ENCODE measurements at regions not wholly inside any gene's neighbourhood (a gene's known extent, or its start where the extent isn't known, plus 50 kb on each side); places are given as distances from the start of the nearest gene placed in this dataset.

GRCh38 chr2:120995152-120995551, 259.5 kb downstream of the GLI2 start:
- ATAC-seq: no peak
- H3K27me3 Mint-ChIP-seq: peaks cover 7 to 9% of the 10 kb centered on the region in 2 donors
- H3K36me3 Mint-ChIP-seq: no peaks in the 10 kb centered on the region
- no peak overlapping the region for H3K4me3 Mint-ChIP-seq
- H3K9me3 Mint-ChIP-seq: no peaks in the 10 kb centered on the region
- no peak for DNase-seq (ENCODE audit: low spot score)
- H3K4me1 Mint-ChIP-seq (ENCODE audit: low read depth in 2 of 2): no peaks in the 10 kb centered on the region
- H3K27ac Mint-ChIP-seq: no peak overlapping the region

- H3K27ac Mint-ChIP-seq: no peak overlapping the region
- no peaks in the 10 kb centered on the region for H3K4me1 Mint-ChIP-seq (ENCODE audit: low read depth in 2 of 2)
- DNase-seq (ENCODE audit: low spot score) (no peak), ATAC-seq (no peak)
- H3K4me3 Mint-ChIP-seq: no peak overlapping the region
- H3K27me3 Mint-ChIP-seq: peaks cover 7 to 9% of the 10 kb centered on the region in 2 donors
- no peaks in the 10 kb centered on the region for H3K9me3 Mint-ChIP-seq
- no peaks in the 10 kb centered on the region for H3K36me3 Mint-ChIP-seq
These were observed 260.1 kb downstream of the GLI2 start for GRCh38 chr2:120995656-120996190.

GRCh38 chr2:120999377-121000097, 263.9 kb downstream of the GLI2 start:
- DNase-seq (ENCODE audit: low spot score) (no peak), ATAC-seq (peak in 1 of 2 donors; percentile 25)
- Mint-ChIP-seq H3K4me1 (ENCODE audit: low read depth in 2 of 2) (no peaks in the 10 kb centered on the region), H3K4me3 (no peak overlapping the region), H3K27ac (no peak overlapping the region), H3K27me3 (peaks cover 7 to 9% of the 10 kb centered on the region in 2 donors), H3K9me3 (no peaks in the 10 kb centered on the region), H3K36me3 (no peaks in the 10 kb centered on the region)

GRCh38 chr2:121000804-121001203, 265.1 kb downstream of the GLI2 start:
- no peaks in the 10 kb centered on the region for H3K4me1 Mint-ChIP-seq (ENCODE audit: low read depth in 2 of 2)
- H3K4me3 Mint-ChIP-seq: no peak overlapping the region
- H3K27ac Mint-ChIP-seq: no peak overlapping the region
- no peaks in the 10 kb centered on the region for H3K9me3 Mint-ChIP-seq
- DNase-seq (ENCODE audit: low spot score): no peak
- H3K27me3 Mint-ChIP-seq: peaks cover 5 to 15% of the 10 kb centered on the region in 2 donors
- ATAC-seq: no peak
- H3K36me3 Mint-ChIP-seq: no peaks in the 10 kb centered on the region

GRCh38 chr2:121001641-121002040, 266.0 kb downstream of the GLI2 start:
- H3K4me3 Mint-ChIP-seq: no peak overlapping the region
- no peaks in the 10 kb centered on the region for H3K4me1 Mint-ChIP-seq (ENCODE audit: low read depth in 2 of 2)
- no peak overlapping the region for H3K27ac Mint-ChIP-seq
- no peak for ATAC-seq
- no peak for DNase-seq (ENCODE audit: low spot score)
- peaks cover 5 to 13% of the 10 kb centered on the region in 2 donors for H3K27me3 Mint-ChIP-seq
- H3K9me3 Mint-ChIP-seq: no peaks in the 10 kb centered on the region
- H3K36me3 Mint-ChIP-seq: no peaks in the 10 kb centered on the region

- DNase-seq (ENCODE audit: low spot score) (no peak), ATAC-seq (no peak)
- H3K36me3 Mint-ChIP-seq: no peaks in the 10 kb centered on the region
- no peak overlapping the region for H3K4me3 Mint-ChIP-seq
- H3K27ac Mint-ChIP-seq: no peak overlapping the region
- no peaks in the 10 kb centered on the region for H3K4me1 Mint-ChIP-seq (ENCODE audit: low read depth in 2 of 2)
- H3K9me3 Mint-ChIP-seq: no peaks in the 10 kb centered on the region
- H3K27me3 Mint-ChIP-seq: peaks cover 4 to 8% of the 10 kb centered on the region in 2 donors
These were observed 266.9 kb downstream of the GLI2 start for GRCh38 chr2:121002597-121002996.

- no peak for ATAC-seq
- no peaks in the 10 kb centered on the region for H3K36me3 Mint-ChIP-seq
- H3K27ac Mint-ChIP-seq: no peak overlapping the region
- no peak overlapping the region for H3K4me3 Mint-ChIP-seq
- peaks cover 6 to 15% of the 10 kb centered on the region in 2 donors for H3K27me3 Mint-ChIP-seq
- no peak for DNase-seq (ENCODE audit: low spot score)
- H3K4me1 Mint-ChIP-seq (ENCODE audit: low read depth in 2 of 2): no peaks in the 10 kb centered on the region
- H3K9me3 Mint-ChIP-seq: no peaks in the 10 kb centered on the region
These were observed 267.7 kb downstream of the GLI2 start for GRCh38 chr2:121003391-121003790.

GRCh38 chr2:121004359-121004758, 268.7 kb downstream of the GLI2 start:
- Mint-ChIP-seq H3K4me3 (no peak overlapping the region), H3K4me1 (ENCODE audit: low read depth in 2 of 2) (no peaks in the 10 kb centered on the region), H3K9me3 (no peaks in the 10 kb centered on the region), H3K27ac (no peak overlapping the region), H3K27me3 (peaks cover 9 to 23% of the 10 kb centered on the region in 2 donors), H3K36me3 (no peaks in the 10 kb centered on the region)
- ATAC-seq (peak in 1 of 2 donors; percentile 25), DNase-seq (ENCODE audit: low spot score) (no peak)

GRCh38 chr2:121004950-121005349, 269.3 kb downstream of the GLI2 start:
- no peak for ATAC-seq
- peaks cover 11 to 29% of the 10 kb centered on the region in 2 donors for H3K27me3 Mint-ChIP-seq

GRCh38 chr2:121005453-121005852, 269.8 kb downstream of the GLI2 start:
- Mint-ChIP-seq H3K4me3 (no peak overlapping the region), H3K4me1 (ENCODE audit: low read depth in 2 of 2) (no peaks in the 10 kb centered on the region), H3K27me3 (peaks cover 8 to 34% of the 10 kb centered on the region in 2 donors), H3K27ac (no peak overlapping the region), H3K36me3 (no peaks in the 10 kb centered on the region), H3K9me3 (no peaks in the 10 kb centered on the region)
- ATAC-seq (no peak), DNase-seq (ENCODE audit: low spot score) (no peak)

More at GRCh38 chr2:121004950-121005349, 269.3 kb downstream of the GLI2 start:
- DNase-seq (ENCODE audit: low spot score): no peak
- Mint-ChIP-seq H3K9me3 (no peaks in the 10 kb centered on the region), H3K27ac (no peak overlapping the region), H3K4me3 (no peak overlapping the region), H3K36me3 (no peaks in the 10 kb centered on the region), H3K4me1 (ENCODE audit: low read depth in 2 of 2) (no peaks in the 10 kb centered on the region)

- ATAC-seq (no peak), DNase-seq (ENCODE audit: low spot score) (no peak)
- Mint-ChIP-seq H3K4me1 (ENCODE audit: low read depth in 2 of 2) (no peaks in the 10 kb centered on the region), H3K36me3 (no peaks in the 10 kb centered on the region), H3K27ac (no peak overlapping the region), H3K4me3 (no peak overlapping the region), H3K9me3 (peaks cover 4% of the 10 kb centered on the region), H3K27me3 (peaks cover 13 to 45% of the 10 kb centered on the region in 2 donors)
These were observed 271.2 kb downstream of the GLI2 start for GRCh38 chr2:121006743-121007489.

GRCh38 chr2:121007490-121007853, 271.8 kb downstream of the GLI2 start:
- no peaks in the 10 kb centered on the region for H3K36me3 Mint-ChIP-seq
- peaks cover 4% of the 10 kb centered on the region for H3K9me3 Mint-ChIP-seq
- H3K27me3 Mint-ChIP-seq: peaks cover 13 to 45% of the 10 kb centered on the region in 2 donors
- ATAC-seq (no peak), DNase-seq (ENCODE audit: low spot score) (no peak)
- H3K27ac Mint-ChIP-seq: no peak overlapping the region
- H3K4me3 Mint-ChIP-seq: no peak overlapping the region
- H3K4me1 Mint-ChIP-seq (ENCODE audit: low read depth in 2 of 2): no peaks in the 10 kb centered on the region

- H3K36me3 Mint-ChIP-seq: no peaks in the 10 kb centered on the region
- H3K27me3 Mint-ChIP-seq: peaks cover 13 to 57% of the 10 kb centered on the region in 2 donors
- DNase-seq (ENCODE audit: low spot score) (no peak), ATAC-seq (no peak)
- H3K27ac Mint-ChIP-seq: no peak overlapping the region
- H3K4me3 Mint-ChIP-seq: no peak overlapping the region
- no peaks in the 10 kb centered on the region for H3K4me1 Mint-ChIP-seq (ENCODE audit: low read depth in 2 of 2)
- H3K9me3 Mint-ChIP-seq: peaks cover 4% of the 10 kb centered on the region
These were observed 273.3 kb downstream of the GLI2 start for GRCh38 chr2:121008975-121009374.

GRCh38 chr2:121010998-121011397, 274.0 kb downstream of the TFCP2L1 start:
- peaks cover 13 to 52% of the 10 kb centered on the region in 2 donors for H3K27me3 Mint-ChIP-seq
- no peak overlapping the region for H3K27ac Mint-ChIP-seq
- no peaks in the 10 kb centered on the region for H3K4me1 Mint-ChIP-seq (ENCODE audit: low read depth in 2 of 2)
- no peak overlapping the region for H3K4me3 Mint-ChIP-seq
- H3K9me3 Mint-ChIP-seq: peaks cover 4% of the 10 kb centered on the region
- H3K36me3 Mint-ChIP-seq: no peaks in the 10 kb centered on the region
- DNase-seq (ENCODE audit: low spot score) (no peak), ATAC-seq (no peak)
